GM19455 (cell line): ENCODE measurements at regions not wholly inside any gene's neighbourhood (a gene's known extent, or its start where the extent isn't known, plus 50 kb on each side); places are given as distances from the start of the nearest gene placed in this dataset.
"Not testable (repeated sequence)": the region's sequence is repeated elsewhere in the genome, so short reads cannot be mapped to it uniquely, and the experiment has no call there.

Experiments used
- ATAC-seq: cut with Tn5 transposase; IDR thresholded peaks from one replicate; pipeline ENCODE4 v1.9.1; 2021; ENCODE audit not compliant: unreplicated experiment

GRCh38 chr4:122973465-122973864, 51.1 kb upstream of the NUDT6 start:
- ATAC-seq = no peak

DNA sequence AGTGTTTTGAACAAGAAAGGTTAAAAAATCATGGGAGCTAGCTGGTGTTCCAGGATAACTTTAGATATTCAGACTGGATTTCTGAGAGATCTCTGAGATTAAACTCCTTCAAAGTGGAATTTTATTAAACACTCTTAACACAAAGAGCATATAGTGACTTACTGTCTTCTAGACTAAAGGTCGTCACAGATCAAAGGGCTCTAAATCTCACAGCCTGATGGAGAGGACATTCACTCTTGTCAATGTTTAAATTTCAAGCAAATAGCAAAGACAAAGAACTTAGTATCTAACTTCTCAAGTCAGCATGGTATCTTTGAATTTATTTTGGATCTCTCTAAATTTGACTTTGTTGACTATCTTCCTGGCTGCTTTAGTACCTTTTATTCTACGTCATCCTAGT, 53.7 kb upstream of the NUDT6 start:
- ATAC-seq = no peak

DNA sequence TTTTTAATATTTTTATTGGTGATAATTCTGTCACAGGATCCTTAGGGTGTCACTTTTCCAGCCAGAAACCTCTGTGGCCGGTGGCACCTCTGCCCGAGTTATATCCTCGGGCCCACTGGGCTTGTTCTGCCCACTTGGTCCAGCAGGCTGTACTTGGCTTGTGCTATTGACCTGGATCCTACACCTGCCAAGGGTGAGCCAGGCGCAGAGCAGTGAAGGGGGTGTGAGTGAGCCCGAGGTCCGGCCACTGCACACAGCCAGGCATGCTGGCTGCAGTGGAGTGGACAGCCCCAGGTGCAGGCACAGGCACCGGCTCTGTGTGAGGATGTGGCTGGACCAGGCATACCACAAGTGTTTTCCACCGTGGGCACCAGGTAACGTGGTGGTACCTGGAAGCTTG, 54.7 kb upstream of the NUDT6 start:
- no peak for ATAC-seq

- ATAC-seq = no peak
Measured at GRCh38 chr4:122978109-122978508, 55.7 kb upstream of the NUDT6 start.

DNA sequence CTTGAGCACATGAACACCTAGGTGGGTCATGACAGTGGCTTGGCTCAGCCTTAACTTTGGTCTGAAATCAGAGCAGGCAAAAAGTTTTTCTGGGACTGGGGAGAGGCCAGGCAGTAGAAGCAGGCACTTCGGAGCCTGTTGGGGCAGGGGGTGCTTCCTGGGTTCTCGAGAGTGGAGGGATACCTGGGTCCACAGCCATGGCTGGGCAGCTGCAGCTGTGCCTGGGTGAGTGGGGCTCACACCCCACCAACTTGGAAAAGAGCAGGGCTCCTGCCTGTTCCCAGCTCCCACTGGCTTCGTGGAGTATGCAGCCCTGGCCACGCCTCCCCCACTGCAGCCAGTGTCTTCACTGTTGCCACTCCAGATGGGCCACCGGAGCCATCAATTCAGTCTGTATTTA, 56.4 kb upstream of the NUDT6 start:
- no peak for ATAC-seq

- ATAC-seq = no peak
Measured at GRCh38 chr4:122980860-122981259, 58.5 kb upstream of the NUDT6 start.

DNA sequence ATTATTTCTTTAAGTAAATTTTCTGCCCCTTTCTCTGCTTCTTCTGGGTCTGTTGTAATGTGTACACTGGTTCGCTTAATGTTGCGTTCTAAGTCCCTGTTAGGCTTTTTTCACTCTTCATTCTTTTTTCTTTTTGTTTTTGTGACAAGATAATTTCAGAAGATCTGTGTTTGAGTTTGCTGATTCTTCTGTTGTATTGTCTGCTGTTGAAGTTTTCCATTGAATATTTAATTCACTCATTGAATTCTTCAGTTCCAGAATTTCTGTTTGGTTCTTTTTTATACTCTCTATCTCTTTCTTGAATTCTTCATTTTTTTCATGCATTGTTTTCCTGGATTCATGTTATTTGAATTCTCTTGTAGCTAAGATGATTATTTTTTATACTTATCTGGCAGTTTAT, 66.3 kb upstream of the NUDT6 start:
- ATAC-seq = no peak

DNA sequence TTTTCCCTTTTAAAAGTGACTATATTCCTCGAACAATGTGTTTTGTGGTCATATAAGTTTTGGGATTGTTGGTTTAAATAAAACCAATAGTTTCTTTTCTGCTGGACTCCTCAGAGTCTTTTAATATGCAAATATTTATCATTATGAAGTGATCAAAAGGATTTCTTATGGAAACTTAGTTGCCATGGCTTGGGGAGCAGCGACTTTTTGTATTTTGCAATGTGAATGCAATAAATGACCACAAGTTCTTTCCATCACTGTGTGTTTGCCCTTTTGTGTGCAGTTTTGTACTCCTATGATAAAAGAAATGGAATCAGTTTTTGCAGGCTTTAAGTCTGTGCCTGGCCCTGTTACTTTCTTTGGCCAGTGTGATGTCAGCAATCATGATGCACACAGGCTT, 68.5 kb upstream of the NUDT6 start:
- ATAC-seq = no peak

- no peak for ATAC-seq
Measured at GRCh38 chr4:122992057-122992456, 69.7 kb upstream of the NUDT6 start.

- no peak for ATAC-seq
Measured at GRCh38 chr4:122992641-122993040, 70.2 kb upstream of the NUDT6 start.

GRCh38 chr4:122996350-122996749, 74.0 kb upstream of the NUDT6 start:
- ATAC-seq = no peak

GRCh38 chr4:122997463-122998101, 75.2 kb upstream of the NUDT6 start:
- ATAC-seq = no peak

- ATAC-seq = not testable (repeated sequence)
Measured at GRCh38 chr4:123004079-123004478, 81.7 kb upstream of the NUDT6 start.

GRCh38 chr4:123005126-123005525, 82.7 kb upstream of the NUDT6 start:
- not testable (repeated sequence) for ATAC-seq

DNA sequence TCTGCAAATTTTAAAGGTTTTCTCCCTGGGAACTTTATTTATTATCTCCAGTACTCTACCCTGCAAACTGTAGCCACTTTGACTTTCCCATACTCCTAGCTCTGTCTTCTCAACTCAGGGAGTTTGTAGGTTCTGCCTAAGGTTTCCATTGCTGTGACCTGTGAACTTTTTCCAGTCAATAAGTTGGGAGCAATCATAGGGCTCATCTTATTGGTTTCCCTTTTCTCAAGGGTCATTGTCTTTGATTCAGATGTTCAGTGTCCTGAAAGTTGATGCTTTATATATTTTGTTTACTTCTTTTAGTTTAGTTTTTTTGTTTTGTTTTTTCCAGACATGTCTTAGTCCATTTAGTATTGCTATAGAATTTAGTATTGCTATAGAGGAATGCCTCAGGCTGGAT, 85.3 kb upstream of the NUDT6 start:
- ATAC-seq = no peak

DNA sequence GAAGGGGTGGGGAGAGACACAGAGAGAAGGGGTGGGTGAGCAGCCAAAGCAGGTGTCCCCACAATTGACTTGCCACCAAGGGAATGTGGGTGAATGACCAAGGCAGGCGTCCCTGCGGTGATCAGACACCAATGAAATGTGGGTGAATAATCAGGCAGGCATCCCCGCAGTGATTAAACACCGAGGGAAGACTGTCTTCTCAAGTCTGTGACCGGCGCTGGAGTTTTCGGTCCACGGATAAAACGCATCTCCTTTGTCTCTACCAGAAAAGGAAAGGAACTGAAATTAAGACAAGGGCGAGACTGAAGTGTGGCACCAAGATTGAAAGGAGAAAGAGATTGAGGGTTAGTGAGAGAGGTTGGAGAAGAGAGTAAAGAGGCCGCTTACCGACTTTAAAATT, 90.0 kb upstream of the NUDT6 start:
- ATAC-seq = not testable (repeated sequence)

DNA sequence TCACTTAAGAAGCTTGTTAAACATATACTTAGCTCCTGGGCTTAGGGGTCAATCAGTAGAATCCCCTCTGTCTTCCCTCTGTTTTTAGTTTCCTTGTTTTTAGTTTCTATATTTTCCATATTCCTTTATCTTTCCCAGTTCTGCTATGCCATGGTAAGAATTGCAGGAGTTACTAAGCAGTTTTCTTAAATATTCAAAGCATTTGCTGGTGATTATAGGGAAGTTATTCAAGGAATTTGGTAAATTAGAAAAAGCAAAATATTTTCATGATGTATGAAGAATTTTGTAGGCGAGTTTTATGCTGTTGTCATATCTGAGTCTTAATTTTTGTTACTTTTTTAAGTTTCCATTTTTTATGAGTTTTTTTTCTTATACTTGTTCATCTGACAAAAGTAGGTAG, 91.6 kb upstream of the NUDT6 start:
- ATAC-seq = no peak

- no peak for ATAC-seq
Measured at GRCh38 chr4:123017078-123017477, 94.7 kb upstream of the NUDT6 start.

DNA sequence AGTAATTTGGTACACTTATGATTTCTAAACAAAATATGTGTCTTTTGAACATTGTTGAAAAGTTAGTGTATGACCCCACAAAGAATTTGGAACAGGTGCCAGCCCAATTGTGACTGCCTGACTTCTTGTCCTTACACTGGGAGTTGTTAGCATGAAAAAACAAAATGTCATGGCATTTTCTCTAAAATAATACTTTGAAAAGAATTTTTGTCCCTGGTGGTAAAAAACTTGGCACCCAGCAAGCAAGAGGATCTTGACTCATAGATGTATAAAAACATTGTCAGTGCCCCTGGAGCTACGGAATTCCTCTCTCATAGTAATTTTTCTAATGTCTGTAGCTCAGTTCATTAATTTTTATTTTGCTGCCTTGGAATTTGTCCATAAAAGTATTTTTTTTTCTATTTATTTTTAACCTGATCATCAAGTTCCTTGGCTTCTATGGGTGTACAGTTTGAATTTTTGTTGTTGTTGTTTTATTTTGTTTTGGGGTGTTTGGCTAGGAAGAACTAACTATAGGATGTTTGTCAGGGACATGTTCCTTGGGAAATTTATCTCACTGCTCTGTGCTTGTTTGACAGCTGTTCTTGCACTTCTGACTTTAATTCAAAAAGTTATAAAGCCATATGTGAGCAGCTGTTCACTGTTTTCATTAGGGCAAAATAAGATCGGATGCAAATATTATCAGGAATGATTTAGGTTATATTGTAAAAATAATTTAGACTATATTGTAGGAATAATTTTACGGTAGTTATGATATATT, 95.4 kb upstream of the NUDT6 start:
- no peak for ATAC-seq

DNA sequence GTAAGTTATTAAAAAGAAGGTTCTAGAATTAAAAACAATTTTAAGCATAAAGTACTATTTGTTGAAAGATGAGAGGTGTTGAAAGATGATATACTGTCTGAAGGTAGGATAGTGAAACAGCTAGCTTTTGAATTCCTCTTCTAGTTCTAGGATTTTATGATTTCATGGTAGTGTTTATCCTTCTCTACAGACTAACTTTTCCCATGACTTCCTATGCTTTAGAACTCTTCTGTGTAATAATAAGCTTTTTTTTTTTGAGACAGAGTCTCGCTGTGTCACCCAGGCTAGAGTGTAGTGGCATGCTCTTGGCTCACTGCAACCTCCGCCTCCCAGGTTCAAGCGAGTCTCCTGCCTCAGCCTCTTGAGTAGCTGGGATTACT, 96.0 kb upstream of the NUDT6 start:
- no peak for ATAC-seq

DNA sequence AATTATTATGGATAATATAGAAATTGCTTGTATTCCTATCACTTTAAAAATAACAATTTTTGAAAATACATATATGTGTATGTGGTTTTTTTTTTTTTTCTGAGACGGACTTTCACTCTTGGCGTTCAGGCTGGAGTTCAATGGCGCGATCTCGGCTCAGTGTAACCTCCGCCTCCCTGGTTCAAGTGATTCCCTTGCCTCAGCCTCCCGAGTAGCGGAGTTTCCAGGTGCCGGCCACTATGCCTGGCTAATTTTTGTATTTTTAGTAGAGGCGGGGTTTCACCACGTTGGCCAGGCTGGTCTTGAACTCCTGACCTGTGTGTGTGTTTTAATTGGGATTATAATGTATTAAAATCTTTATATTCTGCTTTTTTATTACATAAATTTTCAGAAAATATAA, 97.9 kb upstream of the NUDT6 start:
- ATAC-seq = no peak

DNA sequence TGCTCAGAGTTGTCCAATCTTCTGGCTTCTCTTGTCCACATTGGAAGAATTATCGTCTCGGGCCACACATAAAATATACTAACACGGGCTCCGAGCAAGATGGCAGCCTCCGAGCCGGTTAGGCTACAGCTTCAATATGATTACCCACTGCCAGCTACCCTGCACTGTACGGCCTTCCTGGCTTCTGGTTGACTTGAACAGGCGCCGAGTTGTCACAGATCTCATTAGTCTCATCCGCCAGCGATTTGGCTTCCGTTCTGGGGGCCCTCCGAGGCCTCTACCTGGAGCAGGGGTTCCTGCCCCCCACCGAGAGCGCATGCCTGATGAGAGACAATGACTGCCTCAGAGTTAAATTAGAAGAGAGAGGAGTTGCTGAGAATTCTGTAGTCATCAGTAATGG, 101.2 kb upstream of the NUDT6 start:
- no peak for ATAC-seq

GRCh38 chr4:123024710-123025109, 102.3 kb upstream of the NUDT6 start:
- no peak for ATAC-seq
